KMS-11 (cell line): ENCODE measurements at regions not wholly inside any gene's neighbourhood (a gene's known extent, or its start where the extent isn't known, plus 50 kb on each side); places are given as distances from the start of the nearest gene placed in this dataset.

ENCODE experiments used
- H2AFZ ChIP-seq: fragments of 200-600 bp; sonication (generic); 2 replicates; pipeline ENCODE4 v1.6.1; 2016; ENCODE audit warnings: antibody characterized with exemption, mixed run types, low read depth
- H3K27ac ChIP-seq: fragments of 200-600 bp; sonication (generic); 2 replicates; pipeline ENCODE4 v1.6.1; 2016; ENCODE audit warnings: mild to moderate bottlenecking, mixed run types
- H3K27me3 ChIP-seq: fragments of 200-600 bp; sonication (generic); 2 replicates; pipeline ENCODE4 v1.6.1; 2017; ENCODE audit warnings: mild to moderate bottlenecking, low read depth, mixed run types, moderate library complexity; ENCODE audit not compliant: insufficient read depth
- H3K36me3 ChIP-seq: fragments of 200-600 bp; sonication (generic); 2 replicates; pipeline ENCODE4 v1.6.1; 2017; ENCODE audit warnings: mild to moderate bottlenecking, mixed run types; ENCODE audit not compliant: insufficient read depth
- H3K4me1 ChIP-seq: fragments of 200-600 bp; sonication (generic); 2 replicates; pipeline ENCODE4 v1.6.1; 2016; ENCODE audit warnings: mild to moderate bottlenecking, low read depth, mixed run types; ENCODE audit not compliant: poor library complexity, severe bottlenecking
- H3K4me2 ChIP-seq: fragments of 200-600 bp; sonication (generic); 2 replicates; pipeline ENCODE4 v1.7.0; 2016; ENCODE audit warnings: mild to moderate bottlenecking, mixed run types
- H3K4me3 ChIP-seq: fragments of 200-600 bp; sonication (generic); IDR thresholded peaks from 2 replicates; pipeline ENCODE4 v1.6.1; 2017; ENCODE audit warnings: low read depth, low read length, mixed read lengths; ENCODE audit not compliant: insufficient read depth
- H3K79me2 ChIP-seq: fragments of 200-600 bp; sonication (generic); 2 replicates; pipeline ENCODE4 v1.6.1; 2016; ENCODE audit warnings: low read depth, mixed run types; ENCODE audit not compliant: insufficient read depth
- H3K9ac ChIP-seq: fragments of 200-600 bp; sonication (generic); 2 replicates; pipeline ENCODE4 v1.6.1; 2016; ENCODE audit warnings: mild to moderate bottlenecking, mixed run types
- H4K20me1 ChIP-seq: fragments of 200-600 bp; sonication (generic); 2 replicates; pipeline ENCODE4 v1.6.1; 2016; ENCODE audit warnings: mild to moderate bottlenecking, mixed run types; ENCODE audit not compliant: insufficient read depth
- TF ChIP-seq, protein P1 (sequence below): fragments of 200-600 bp; sonication (generic); conservative IDR thresholded peaks from 2 replicates; pipeline ENCODE4 v1.6.1; 2017; ENCODE audit warnings: low read depth, mild to moderate bottlenecking, antibody characterized with exemption, low read length, moderate library complexity, mixed read lengths

DNA sequence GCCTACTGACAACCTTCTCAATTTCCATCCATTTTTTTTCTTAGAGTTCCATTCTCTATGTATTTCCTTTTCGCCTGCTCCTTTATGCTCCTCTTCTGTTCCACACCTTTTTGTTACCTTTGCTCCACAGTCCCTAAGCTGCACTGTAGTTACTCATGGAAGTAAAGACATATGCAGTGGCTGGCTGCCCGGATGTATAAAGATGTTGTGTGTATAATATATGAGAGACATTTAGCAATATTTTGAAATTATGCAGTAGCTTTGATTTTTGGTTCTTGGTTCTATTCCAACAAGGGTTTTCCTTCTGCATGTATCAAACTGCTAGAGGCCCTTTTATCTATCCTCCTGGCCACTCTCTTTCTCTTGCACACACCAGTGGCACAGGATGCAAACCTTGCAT, 234.9 kb downstream of the DOK5 start:
- no peaks in the 10 kb centered on the region for H3K79me2 ChIP-seq
- H2AFZ ChIP-seq, result no peak overlapping the region
- no peaks in the 10 kb centered on the region for H4K20me1 ChIP-seq
- H3K4me1 ChIP-seq, result peaks cover 25% of the 10 kb centered on the region
- TF ChIP-seq, protein P1, sequence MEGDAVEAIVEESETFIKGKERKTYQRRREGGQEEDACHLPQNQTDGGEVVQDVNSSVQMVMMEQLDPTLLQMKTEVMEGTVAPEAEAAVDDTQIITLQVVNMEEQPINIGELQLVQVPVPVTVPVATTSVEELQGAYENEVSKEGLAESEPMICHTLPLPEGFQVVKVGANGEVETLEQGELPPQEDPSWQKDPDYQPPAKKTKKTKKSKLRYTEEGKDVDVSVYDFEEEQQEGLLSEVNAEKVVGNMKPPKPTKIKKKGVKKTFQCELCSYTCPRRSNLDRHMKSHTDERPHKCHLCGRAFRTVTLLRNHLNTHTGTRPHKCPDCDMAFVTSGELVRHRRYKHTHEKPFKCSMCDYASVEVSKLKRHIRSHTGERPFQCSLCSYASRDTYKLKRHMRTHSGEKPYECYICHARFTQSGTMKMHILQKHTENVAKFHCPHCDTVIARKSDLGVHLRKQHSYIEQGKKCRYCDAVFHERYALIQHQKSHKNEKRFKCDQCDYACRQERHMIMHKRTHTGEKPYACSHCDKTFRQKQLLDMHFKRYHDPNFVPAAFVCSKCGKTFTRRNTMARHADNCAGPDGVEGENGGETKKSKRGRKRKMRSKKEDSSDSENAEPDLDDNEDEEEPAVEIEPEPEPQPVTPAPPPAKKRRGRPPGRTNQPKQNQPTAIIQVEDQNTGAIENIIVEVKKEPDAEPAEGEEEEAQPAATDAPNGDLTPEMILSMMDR, result no peak
- H3K27me3 ChIP-seq, result no peaks in the 10 kb centered on the region
- no peaks in the 10 kb centered on the region for H3K36me3 ChIP-seq
- H3K4me2 ChIP-seq, result no peak overlapping the region
- no peak overlapping the region for H3K9ac ChIP-seq
- H3K4me3 ChIP-seq, result no peak overlapping the region
- no peak overlapping the region for H3K27ac ChIP-seq

DNA sequence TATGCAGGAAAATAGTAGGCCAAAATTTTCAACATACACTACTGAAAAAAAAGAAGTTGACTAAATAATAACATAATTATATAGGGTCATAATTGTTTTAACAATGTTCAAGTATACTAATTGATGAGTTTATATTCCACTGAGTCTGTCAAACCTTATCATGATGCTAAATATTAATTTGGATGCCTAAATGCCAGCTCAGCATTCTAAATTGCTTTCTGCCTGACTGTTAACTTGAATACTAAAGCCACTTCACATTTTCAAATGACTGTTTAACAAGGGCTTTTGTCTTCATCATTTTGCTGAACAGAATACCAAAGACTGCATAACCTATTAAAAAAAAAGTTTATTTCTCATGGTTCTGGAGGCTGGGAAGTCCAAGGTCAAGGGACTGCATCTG, 232.8 kb downstream of the DOK5 start:
- Histone ChIP-seq H3K27ac (no peak overlapping the region), H2AFZ (no peak overlapping the region), H3K9ac (no peak overlapping the region), H3K27me3 (no peaks in the 10 kb centered on the region), H3K4me3 (no peak overlapping the region), H3K79me2 (no peaks in the 10 kb centered on the region), H3K4me2 (no peak overlapping the region), H3K36me3 (no peaks in the 10 kb centered on the region), H3K4me1 (peaks cover 47% of the 10 kb centered on the region), H4K20me1 (no peaks in the 10 kb centered on the region)
- TF ChIP-seq, protein P1, result no peak

- Histone ChIP-seq H3K4me1 (peaks cover 51% of the 10 kb centered on the region), H3K9ac (no peak overlapping the region), H3K4me3 (no peak overlapping the region), H4K20me1 (no peaks in the 10 kb centered on the region), H3K27ac (no peak overlapping the region), H3K79me2 (no peaks in the 10 kb centered on the region), H3K4me2 (no peak overlapping the region), H3K27me3 (no peaks in the 10 kb centered on the region), H2AFZ (no peak overlapping the region), H3K36me3 (no peaks in the 10 kb centered on the region)
- TF ChIP-seq, protein P1, result no peak
Measured at GRCh38 chr20:54707801-54708200, 232.4 kb downstream of the DOK5 start.

GRCh38 chr20:54706581-54706980, 231.2 kb downstream of the DOK5 start:
- Histone ChIP-seq H3K36me3 (no peaks in the 10 kb centered on the region), H3K4me1 (peaks cover 54% of the 10 kb centered on the region), H3K27ac (no peak overlapping the region), H3K4me3 (no peak overlapping the region), H4K20me1 (no peaks in the 10 kb centered on the region), H2AFZ (no peak overlapping the region), H3K9ac (no peak overlapping the region), H3K4me2 (peak overlapping the region; percentile 52), H3K79me2 (no peaks in the 10 kb centered on the region), H3K27me3 (no peaks in the 10 kb centered on the region)
- TF ChIP-seq, protein P1, result no peak
